Endothelial cell of umbilical vein (primary cell): ENCODE measurements at regions not wholly inside any gene's neighbourhood (a gene's known extent, or its start where the extent isn't known, plus 50 kb on each side); places are given as distances from the start of the nearest gene placed in this dataset.

Experiments
- CTCF ChIP-seq, 2 donors: IDR thresholded peaks; 1 replicate in 1 of 2; 2 replicates in 1 of 2; pipeline ENCODE4 v1.5.1; 2011; ENCODE audit warnings: low read length in 2 of 2, mild to moderate bottlenecking in 2 of 2, moderate library complexity in 2 of 2, control low read depth in 1 of 2, inconsistent platforms in 1 of 2, low read depth in 1 of 2; ENCODE audit not compliant: insufficient read depth in 1 of 2; ENCODE audit errors: extremely low read depth in 1 of 2
- POLR2A ChIP-seq: IDR thresholded peaks from 2 replicates; pipeline ENCODE4 v1.6.1; 2012; ENCODE audit warnings: low read depth, mild to moderate bottlenecking, control low read depth, low read length

GRCh38 chr6:127031511-127031910 is 87.0 kb upstream of the RSPO3 start:
- TF ChIP-seq POLR2A (no peak), CTCF (IDR thresholded peaks at IDR 0.05; ENCODE audit: extremely low read depth in 1 of 2, insufficient read depth in 1 of 2, low read depth in 1 of 2, low read length in 2 of 2) (no peak)
